ENCODE measurements at regions not wholly inside any gene's neighbourhood (a gene's known extent, or its start where the extent isn't known, plus 50 kb on each side); places are given as distances from the start of the nearest gene placed in this dataset.

- no peaks in the 10 kb centered on the region for H3K9me2 ChIP-seq (replicated peaks; ENCODE audit: low read depth, low read length)
- no peaks in the 10 kb centered on the region for H3K27me3 ChIP-seq (ENCODE audit: insufficient read depth, low read length, poor library complexity, severe bottlenecking)
- H3K36me3 ChIP-seq (ENCODE audit: insufficient read depth, low read length), result no peaks in the 10 kb centered on the region
- no peak overlapping the region for H2AFZ ChIP-seq (ENCODE audit: low read length)
- TF ChIP-seq CTCF (conservative IDR thresholded peaks at IDR 0.05; ENCODE audit: low read length) (no peak), EZH2phosphoT487 (IDR thresholded peaks at IDR 0.05; ENCODE audit: borderline replicate concordance) (no peak)
- no peak overlapping the region for H3K9ac ChIP-seq (ENCODE audit: low read depth, low read length, poor library complexity, severe bottlenecking)
- no peaks in the 10 kb centered on the region for H3K4me1 ChIP-seq (ENCODE audit: insufficient read depth, low read length, poor library complexity, severe bottlenecking)
- H3K4me2 ChIP-seq (ENCODE audit: low read depth, low read length, poor library complexity, severe bottlenecking), result no peak overlapping the region
- no peaks in the 10 kb centered on the region for H3K9me3 ChIP-seq (ENCODE audit: insufficient read depth, low read depth, low read length)
- no peaks in the 10 kb centered on the region for H3K79me2 ChIP-seq (ENCODE audit: insufficient read depth, low read length)
- no peak overlapping the region for H3K4me3 ChIP-seq (ENCODE audit: low read length, poor library complexity, severe bottlenecking)
- no peaks in the 10 kb centered on the region for H4K20me1 ChIP-seq (ENCODE audit: insufficient read depth, low read length, poor library complexity, severe bottlenecking)
- H3F3A ChIP-seq (ENCODE audit: low read depth), result no peaks in the 10 kb centered on the region
These were observed 72.4 kb upstream of the TAC1 start for GRCh38 chr7:97659363-97660045.

DNA sequence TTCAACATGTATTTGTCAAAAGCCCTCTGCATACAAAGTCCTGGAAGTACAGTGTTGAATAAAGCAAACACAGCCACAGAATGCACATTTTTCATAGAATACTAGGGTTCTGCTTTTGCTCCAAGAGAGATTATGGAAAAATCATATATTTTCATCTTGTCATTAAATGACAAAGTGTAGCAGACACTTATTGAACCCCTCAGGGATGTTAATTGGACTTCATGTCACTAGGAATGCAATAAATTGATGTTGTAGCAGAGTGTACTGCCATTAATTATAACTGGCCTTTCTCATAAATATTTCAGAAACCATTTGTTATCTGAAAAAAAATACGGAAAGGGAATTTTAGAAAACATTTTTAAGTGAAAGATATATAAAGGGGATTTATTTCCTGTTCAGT, 64.5 kb upstream of the TAC1 start:
- no peaks in the 10 kb centered on the region for H3F3A ChIP-seq (ENCODE audit: low read depth)
- no peaks in the 10 kb centered on the region for H3K9me3 ChIP-seq (ENCODE audit: insufficient read depth, low read depth, low read length)
- H2AFZ ChIP-seq (ENCODE audit: low read length), result no peak overlapping the region
- H3K79me2 ChIP-seq (ENCODE audit: insufficient read depth, low read length), result no peaks in the 10 kb centered on the region
- H3K9me2 ChIP-seq (replicated peaks; ENCODE audit: low read depth, low read length), result no peaks in the 10 kb centered on the region
- no peaks in the 10 kb centered on the region for H3K27me3 ChIP-seq (ENCODE audit: insufficient read depth, low read length, poor library complexity, severe bottlenecking)
- H4K20me1 ChIP-seq (ENCODE audit: insufficient read depth, low read length, poor library complexity, severe bottlenecking), result no peaks in the 10 kb centered on the region
- no peak overlapping the region for H3K9ac ChIP-seq (ENCODE audit: low read depth, low read length, poor library complexity, severe bottlenecking)
- no peak overlapping the region for H3K4me2 ChIP-seq (ENCODE audit: low read depth, low read length, poor library complexity, severe bottlenecking)
- H3K36me3 ChIP-seq (ENCODE audit: insufficient read depth, low read length), result no peaks in the 10 kb centered on the region
- TF ChIP-seq CTCF (conservative IDR thresholded peaks at IDR 0.05; ENCODE audit: low read length) (no peak), EZH2phosphoT487 (IDR thresholded peaks at IDR 0.05; ENCODE audit: borderline replicate concordance) (no peak)
- no peaks in the 10 kb centered on the region for H3K4me1 ChIP-seq (ENCODE audit: insufficient read depth, low read length, poor library complexity, severe bottlenecking)
- H3K4me3 ChIP-seq (ENCODE audit: low read length, poor library complexity, severe bottlenecking), result no peak overlapping the region

DNA sequence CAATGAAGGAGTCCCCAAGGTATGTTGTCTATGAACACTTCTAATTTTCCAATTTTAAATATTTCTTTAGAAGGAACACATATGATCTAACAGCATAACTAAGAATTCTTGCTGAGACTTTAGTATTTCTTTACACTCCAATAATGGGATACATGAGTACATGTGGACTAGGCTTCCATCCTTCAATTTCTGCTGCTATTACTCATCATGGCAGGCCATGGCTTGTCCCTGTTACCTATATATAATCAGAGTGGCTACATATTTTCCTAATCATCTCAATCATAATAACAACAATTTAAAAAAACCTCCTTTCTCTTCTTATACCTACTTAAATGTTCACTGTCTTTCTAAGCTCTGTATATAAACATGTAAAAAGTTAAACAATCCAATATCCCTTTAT, 60.3 kb upstream of the TAC1 start:
- no peak overlapping the region for H3K9ac ChIP-seq (ENCODE audit: low read depth, low read length, poor library complexity, severe bottlenecking)
- no peak overlapping the region for H2AFZ ChIP-seq (ENCODE audit: low read length)
- no peak overlapping the region for H3K4me2 ChIP-seq (ENCODE audit: low read depth, low read length, poor library complexity, severe bottlenecking)
- H3K9me3 ChIP-seq (ENCODE audit: insufficient read depth, low read depth, low read length), result no peaks in the 10 kb centered on the region
- H3K4me3 ChIP-seq (ENCODE audit: low read length, poor library complexity, severe bottlenecking), result no peak overlapping the region
- no peaks in the 10 kb centered on the region for H3K27me3 ChIP-seq (ENCODE audit: insufficient read depth, low read length, poor library complexity, severe bottlenecking)
- H3K9me2 ChIP-seq (replicated peaks; ENCODE audit: low read depth, low read length), result no peaks in the 10 kb centered on the region
- no peak for TF ChIP-seq CTCF (conservative IDR thresholded peaks at IDR 0.05; ENCODE audit: low read length)
- TF ChIP-seq EZH2phosphoT487 (IDR thresholded peaks at IDR 0.05; ENCODE audit: borderline replicate concordance), result no peak
- H3K79me2 ChIP-seq (ENCODE audit: insufficient read depth, low read length), result no peaks in the 10 kb centered on the region
- no peaks in the 10 kb centered on the region for H3F3A ChIP-seq (ENCODE audit: low read depth)
- H3K4me1 ChIP-seq (ENCODE audit: insufficient read depth, low read length, poor library complexity, severe bottlenecking), result no peaks in the 10 kb centered on the region
- H3K36me3 ChIP-seq (ENCODE audit: insufficient read depth, low read length), result no peaks in the 10 kb centered on the region
- no peaks in the 10 kb centered on the region for H4K20me1 ChIP-seq (ENCODE audit: insufficient read depth, low read length, poor library complexity, severe bottlenecking)
